ENCODE measurements at regions not wholly inside any gene's neighbourhood (a gene's known extent, or its start where the extent isn't known, plus 50 kb on each side); places are given as distances from the start of the nearest gene placed in this dataset.

GRCh38 chr4:144376866-144377265, 236.3 kb upstream of the GYPA start:
- TF ChIP-seq CTCF (IDR thresholded peaks at IDR 0.05; ENCODE audit: insufficient read depth, low read depth, low read length): no peak
- DNase-seq (ENCODE audit: low read depth): no peak
- no peak overlapping the region for H3K4me3 ChIP-seq (ENCODE audit: low read depth, low read length)

- no peak for DNase-seq (ENCODE audit: low read depth)
- no peak for TF ChIP-seq CTCF (IDR thresholded peaks at IDR 0.05; ENCODE audit: insufficient read depth, low read depth, low read length)
- H3K4me3 ChIP-seq (ENCODE audit: low read depth, low read length): no peak overlapping the region
These were observed 243.9 kb upstream of the GYPA start for GRCh38 chr4:144384408-144384807.

GRCh38 chr4:144399927-144400326, 246.0 kb upstream of the HHIP start:
- DNase-seq (ENCODE audit: low read depth): peak; percentile 30
- no peak for TF ChIP-seq CTCF (IDR thresholded peaks at IDR 0.05; ENCODE audit: insufficient read depth, low read depth, low read length)

GRCh38 chr4:144402176-144402575, 243.8 kb upstream of the HHIP start:
- no peak for TF ChIP-seq CTCF (IDR thresholded peaks at IDR 0.05; ENCODE audit: insufficient read depth, low read depth, low read length)
- H3K4me3 ChIP-seq (ENCODE audit: low read depth, low read length): no peak overlapping the region
- no peak for DNase-seq (ENCODE audit: low read depth)

More at GRCh38 chr4:144399927-144400326, 246.0 kb upstream of the HHIP start:
- H3K4me3 ChIP-seq (ENCODE audit: low read depth, low read length): no peak overlapping the region

- no peak for DNase-seq (ENCODE audit: low read depth)
- no peak overlapping the region for H3K4me3 ChIP-seq (ENCODE audit: low read depth, low read length)
- TF ChIP-seq CTCF (IDR thresholded peaks at IDR 0.05; ENCODE audit: insufficient read depth, low read depth, low read length): no peak
These were observed 243.0 kb upstream of the HHIP start for GRCh38 chr4:144402999-144403398.

- TF ChIP-seq CTCF (IDR thresholded peaks at IDR 0.05; ENCODE audit: insufficient read depth, low read depth, low read length): no peak
- no peak for DNase-seq (ENCODE audit: low read depth)
- H3K4me3 ChIP-seq (ENCODE audit: low read depth, low read length): no peak overlapping the region
These were observed 242.1 kb upstream of the HHIP start for GRCh38 chr4:144403893-144404292.

- no peak for TF ChIP-seq CTCF (IDR thresholded peaks at IDR 0.05; ENCODE audit: insufficient read depth, low read depth, low read length)
- no peak for DNase-seq (ENCODE audit: low read depth)
These were observed 236.4 kb upstream of the HHIP start for GRCh38 chr4:144409525-144409924.

More at GRCh38 chr4:144409525-144409924, 236.4 kb upstream of the HHIP start:
- H3K4me3 ChIP-seq (ENCODE audit: low read depth, low read length): no peak overlapping the region
